ENCODE measurements at regions not wholly inside any gene's neighbourhood (a gene's known extent, or its start where the extent isn't known, plus 50 kb on each side); places are given as distances from the start of the nearest gene placed in this dataset.

DNA sequence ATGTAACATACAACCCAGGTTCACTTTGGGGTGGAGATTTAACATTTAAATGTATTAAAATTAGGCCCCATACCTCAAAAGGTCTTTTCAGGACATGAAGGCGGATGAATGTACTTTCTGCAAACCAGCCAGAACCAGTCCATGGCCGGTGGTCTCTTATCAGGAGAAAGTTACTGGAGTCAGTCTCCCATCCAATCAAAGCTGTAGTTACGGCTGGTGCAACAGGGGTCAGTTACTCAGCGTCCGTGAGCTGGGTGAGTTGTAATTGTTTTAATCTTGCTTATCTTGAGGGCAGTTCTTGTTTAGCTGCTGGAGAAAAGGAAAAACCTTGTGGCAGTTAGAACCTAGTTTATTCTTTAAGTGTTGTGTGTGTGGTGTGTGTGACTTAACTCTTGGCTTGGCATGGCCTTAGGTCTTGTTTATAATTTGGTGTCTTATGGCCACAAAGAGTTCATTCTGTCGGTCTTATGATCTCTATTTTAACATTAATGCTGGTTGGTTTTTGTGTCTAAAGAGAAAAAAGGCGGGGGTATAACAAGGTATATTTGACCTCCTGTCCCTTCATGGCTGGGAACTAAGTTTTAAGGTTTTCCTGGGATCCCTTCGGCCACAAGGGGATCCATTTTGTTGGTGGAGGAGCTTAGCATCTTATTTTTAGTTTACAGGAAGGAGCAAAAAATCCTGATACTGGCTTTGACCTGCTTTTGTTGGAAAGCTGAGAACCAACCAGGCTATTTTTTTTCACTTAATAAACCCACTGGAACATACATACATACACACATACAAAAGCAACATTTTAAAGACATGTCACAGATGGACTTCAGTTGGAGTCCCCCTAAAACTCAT, 143.5 kb upstream of the NCK2 start:
- DNase-seq, result no peak
- 91% methylated on average over 7 of the region's 8 CpGs for WGBS (ENCODE audit: insufficient coverage)
- CTCF ChIA-PET, result no interaction called here

GRCh38 chr2:105600602-105600948, 144.1 kb upstream of the NCK2 start:
- H3K27ac ChIP-seq (ENCODE audit: insufficient read depth in 1 of 2, low read depth in 1 of 2, low read length in 2 of 2, poor library complexity in 1 of 2, severe bottlenecking in 2 of 2), result no peak overlapping the region
- CTCF ChIA-PET, result no interaction called here

More for the DNA sequence above, 143.5 kb upstream of the NCK2 start:
- peak overlapping the region in 1 of 2 experiments; percentile 71 for H3K27ac ChIP-seq (ENCODE audit: insufficient read depth in 1 of 2, low read depth in 1 of 2, low read length in 2 of 2, poor library complexity in 1 of 2, severe bottlenecking in 2 of 2)
- no peaks in the 10 kb centered on the region for H3K36me3 ChIP-seq (ENCODE audit: control insufficient read depth in 4 of 4, insufficient read depth in 4 of 4, low read length in 3 of 4)
- no peaks in the 10 kb centered on the region for H3K9me3 ChIP-seq (ENCODE audit: control extremely low read depth in 1 of 5, control insufficient read depth in 4 of 5, insufficient read depth in 2 of 5, low read depth in 1 of 5, low read length in 4 of 5)
- H3K4me1 ChIP-seq (ENCODE audit: control extremely low read depth in 1 of 4, control insufficient read depth in 4 of 4, insufficient read depth in 4 of 4, low read length in 3 of 4), result no peaks in the 10 kb centered on the region
- no peak overlapping the region for H3K4me3 ChIP-seq (ENCODE audit: control insufficient read depth in 1 of 7, extremely low read depth in 1 of 7, insufficient read depth in 4 of 7, low read depth in 2 of 7, low read length in 6 of 7)
- POLR2A ChIA-PET, result no interaction called here
- H3K27me3 ChIP-seq (replicated peaks in 2 of 5; ENCODE audit: control insufficient read depth in 4 of 5, insufficient read depth in 5 of 5, low read length in 4 of 5), result no peaks in the 10 kb centered on the region

DNA sequence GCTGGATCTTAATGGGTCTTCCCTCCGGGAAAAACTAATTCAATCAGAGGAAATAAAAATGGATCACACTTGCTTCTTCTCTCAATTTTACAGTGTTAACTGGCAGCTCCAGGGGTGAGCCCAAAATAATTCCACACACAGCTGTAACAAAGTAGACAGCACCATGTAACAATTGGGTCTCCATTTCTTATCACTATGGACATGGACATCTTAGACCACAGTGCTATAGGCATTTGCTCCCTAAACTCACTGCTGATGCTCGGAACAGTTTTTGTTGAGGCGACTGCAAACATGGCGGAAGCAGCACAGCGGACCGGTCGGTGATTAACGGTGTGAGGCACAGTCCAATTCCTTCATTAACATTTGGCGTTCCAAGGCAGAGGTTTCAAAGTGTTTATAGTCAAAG, 144.7 kb upstream of the NCK2 start:
- no peaks in the 10 kb centered on the region for H3K27me3 ChIP-seq (replicated peaks in 2 of 5; ENCODE audit: control insufficient read depth in 4 of 5, insufficient read depth in 5 of 5, low read length in 4 of 5)
- CTCF ChIA-PET, result no interaction called here
- H3K4me1 ChIP-seq (ENCODE audit: control extremely low read depth in 1 of 4, control insufficient read depth in 4 of 4, insufficient read depth in 4 of 4, low read length in 3 of 4), result no peaks in the 10 kb centered on the region
- POLR2A ChIA-PET, result no interaction called here
- no peak overlapping the region for H3K27ac ChIP-seq (ENCODE audit: insufficient read depth in 1 of 2, low read depth in 1 of 2, low read length in 2 of 2, poor library complexity in 1 of 2, severe bottlenecking in 2 of 2)
- WGBS (ENCODE audit: insufficient coverage), result 98% methylated on average over 6 of the region's 9 CpGs
- H3K9me3 ChIP-seq (ENCODE audit: control extremely low read depth in 1 of 5, control insufficient read depth in 4 of 5, insufficient read depth in 2 of 5, low read depth in 1 of 5, low read length in 4 of 5), result no peaks in the 10 kb centered on the region
- H3K36me3 ChIP-seq (ENCODE audit: control insufficient read depth in 4 of 4, insufficient read depth in 4 of 4, low read length in 3 of 4), result no peaks in the 10 kb centered on the region
- no peak for DNase-seq
- H3K4me3 ChIP-seq (ENCODE audit: control insufficient read depth in 1 of 7, extremely low read depth in 1 of 7, insufficient read depth in 4 of 7, low read depth in 2 of 7, low read length in 6 of 7), result no peak overlapping the region

More at GRCh38 chr2:105600602-105600948, 144.1 kb upstream of the NCK2 start:
- Histone ChIP-seq H3K4me1 (ENCODE audit: control extremely low read depth in 1 of 4, control insufficient read depth in 4 of 4, insufficient read depth in 4 of 4, low read length in 3 of 4) (no peaks in the 10 kb centered on the region), H3K27me3 (replicated peaks in 2 of 5; ENCODE audit: control insufficient read depth in 4 of 5, insufficient read depth in 5 of 5, low read length in 4 of 5) (no peaks in the 10 kb centered on the region), H3K9me3 (ENCODE audit: control extremely low read depth in 1 of 5, control insufficient read depth in 4 of 5, insufficient read depth in 2 of 5, low read depth in 1 of 5, low read length in 4 of 5) (no peaks in the 10 kb centered on the region), H3K36me3 (ENCODE audit: control insufficient read depth in 4 of 4, insufficient read depth in 4 of 4, low read length in 3 of 4) (no peaks in the 10 kb centered on the region), H3K4me3 (ENCODE audit: control insufficient read depth in 1 of 7, extremely low read depth in 1 of 7, insufficient read depth in 4 of 7, low read depth in 2 of 7, low read length in 6 of 7) (no peak overlapping the region)
- no peak for DNase-seq
- POLR2A ChIA-PET, result no interaction called here
- 94% methylated on average over 2 of the region's 6 CpGs for WGBS (ENCODE audit: insufficient coverage)

- CTCF ChIA-PET, result no interaction called here
Observed at GRCh38 chr2:105598829-105599698, 145.6 kb upstream of the NCK2 start.

GRCh38 chr2:105597806-105598803, 146.6 kb upstream of the NCK2 start:
- H3K4me3 ChIP-seq (ENCODE audit: control insufficient read depth in 1 of 7, extremely low read depth in 1 of 7, insufficient read depth in 4 of 7, low read depth in 2 of 7, low read length in 6 of 7), result no peak overlapping the region
- no peaks in the 10 kb centered on the region for H3K9me3 ChIP-seq (ENCODE audit: control extremely low read depth in 1 of 5, control insufficient read depth in 4 of 5, insufficient read depth in 2 of 5, low read depth in 1 of 5, low read length in 4 of 5)
- POLR2A ChIA-PET, result no interaction called here
- no peaks in the 10 kb centered on the region for H3K36me3 ChIP-seq (ENCODE audit: control insufficient read depth in 4 of 4, insufficient read depth in 4 of 4, low read length in 3 of 4)
- no peak overlapping the region for H3K27ac ChIP-seq (ENCODE audit: insufficient read depth in 1 of 2, low read depth in 1 of 2, low read length in 2 of 2, poor library complexity in 1 of 2, severe bottlenecking in 2 of 2)
- DNase-seq, result no peak
- 98% methylated on average over 8 of the region's 10 CpGs for WGBS (ENCODE audit: insufficient coverage)
- CTCF ChIA-PET, result no interaction called here
- H3K4me1 ChIP-seq (ENCODE audit: control extremely low read depth in 1 of 4, control insufficient read depth in 4 of 4, insufficient read depth in 4 of 4, low read length in 3 of 4), result no peaks in the 10 kb centered on the region
- no peaks in the 10 kb centered on the region for H3K27me3 ChIP-seq (replicated peaks in 2 of 5; ENCODE audit: control insufficient read depth in 4 of 5, insufficient read depth in 5 of 5, low read length in 4 of 5)

More at GRCh38 chr2:105598829-105599698, 145.6 kb upstream of the NCK2 start:
- Histone ChIP-seq H3K9me3 (ENCODE audit: control extremely low read depth in 1 of 5, control insufficient read depth in 4 of 5, insufficient read depth in 2 of 5, low read depth in 1 of 5, low read length in 4 of 5) (no peaks in the 10 kb centered on the region), H3K36me3 (ENCODE audit: control insufficient read depth in 4 of 4, insufficient read depth in 4 of 4, low read length in 3 of 4) (no peaks in the 10 kb centered on the region), H3K27ac (ENCODE audit: insufficient read depth in 1 of 2, low read depth in 1 of 2, low read length in 2 of 2, poor library complexity in 1 of 2, severe bottlenecking in 2 of 2) (no peak overlapping the region), H3K27me3 (replicated peaks in 2 of 5; ENCODE audit: control insufficient read depth in 4 of 5, insufficient read depth in 5 of 5, low read length in 4 of 5) (no peaks in the 10 kb centered on the region), H3K4me1 (ENCODE audit: control extremely low read depth in 1 of 4, control insufficient read depth in 4 of 4, insufficient read depth in 4 of 4, low read length in 3 of 4) (no peaks in the 10 kb centered on the region), H3K4me3 (ENCODE audit: control insufficient read depth in 1 of 7, extremely low read depth in 1 of 7, insufficient read depth in 4 of 7, low read depth in 2 of 7, low read length in 6 of 7) (no peak overlapping the region)
- POLR2A ChIA-PET, result no interaction called here
- DNase-seq, result no peak
- WGBS (ENCODE audit: insufficient coverage), result 100% methylated on average over 4 of the region's 6 CpGs

DNA sequence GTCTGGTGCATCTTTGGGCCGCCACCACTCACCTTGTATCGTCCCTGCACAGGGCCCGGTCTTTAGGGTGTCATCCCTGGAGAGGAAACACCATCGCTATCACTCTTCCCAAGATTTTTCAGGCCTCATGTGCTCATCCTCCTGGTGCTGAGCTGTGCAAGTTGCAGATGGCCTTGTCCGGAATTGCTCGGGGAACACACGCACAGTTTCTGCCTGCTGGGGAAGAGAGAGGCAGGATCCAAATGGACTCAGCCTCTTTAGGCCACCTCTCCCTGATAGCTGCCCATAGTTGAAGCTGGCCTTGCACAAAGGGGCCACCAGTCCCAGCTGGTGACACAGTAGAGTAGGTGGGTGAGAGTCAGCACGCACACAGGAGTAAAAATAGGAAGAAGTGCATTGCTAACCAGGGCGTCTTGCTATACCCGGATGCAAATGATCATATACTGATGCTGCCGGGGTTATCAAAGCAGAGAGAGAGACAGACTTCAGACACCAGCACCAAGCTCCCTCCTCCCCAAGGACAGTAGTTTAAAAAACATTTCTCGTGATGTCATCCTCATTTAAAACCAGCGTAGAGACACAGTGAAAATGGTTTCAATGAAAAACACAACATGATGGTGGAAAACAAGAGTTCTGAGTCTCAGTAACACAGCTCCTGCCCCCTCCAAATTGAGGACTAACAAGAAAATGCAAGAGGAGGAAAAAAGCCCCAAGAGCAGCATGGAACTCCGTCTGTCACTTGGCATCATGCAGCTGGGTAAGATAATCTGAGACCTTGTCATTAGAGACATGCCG, 147.5 kb upstream of the NCK2 start:
- WGBS (ENCODE audit: insufficient coverage), result 96% methylated on average over 14 of the region's 15 CpGs
- CTCF ChIA-PET, result no interaction called here

More for the DNA sequence above, 147.5 kb upstream of the NCK2 start:
- Histone ChIP-seq H3K4me3 (ENCODE audit: control insufficient read depth in 1 of 7, extremely low read depth in 1 of 7, insufficient read depth in 4 of 7, low read depth in 2 of 7, low read length in 6 of 7) (no peak overlapping the region), H3K36me3 (ENCODE audit: control insufficient read depth in 4 of 4, insufficient read depth in 4 of 4, low read length in 3 of 4) (no peaks in the 10 kb centered on the region), H3K27me3 (replicated peaks in 2 of 5; ENCODE audit: control insufficient read depth in 4 of 5, insufficient read depth in 5 of 5, low read length in 4 of 5) (no peaks in the 10 kb centered on the region), H3K9me3 (ENCODE audit: control extremely low read depth in 1 of 5, control insufficient read depth in 4 of 5, insufficient read depth in 2 of 5, low read depth in 1 of 5, low read length in 4 of 5) (no peaks in the 10 kb centered on the region), H3K4me1 (ENCODE audit: control extremely low read depth in 1 of 4, control insufficient read depth in 4 of 4, insufficient read depth in 4 of 4, low read length in 3 of 4) (no peaks in the 10 kb centered on the region), H3K27ac (ENCODE audit: insufficient read depth in 1 of 2, low read depth in 1 of 2, low read length in 2 of 2, poor library complexity in 1 of 2, severe bottlenecking in 2 of 2) (no peak overlapping the region)
- no peak for DNase-seq
- POLR2A ChIA-PET, result no interaction called here

All from common myeloid progenitor, CD34-positive (primary cell).